ENCODE measurements at regions not wholly inside any gene's neighbourhood (a gene's known extent, or its start where the extent isn't known, plus 50 kb on each side); places are given as distances from the start of the nearest gene placed in this dataset.

DNA sequence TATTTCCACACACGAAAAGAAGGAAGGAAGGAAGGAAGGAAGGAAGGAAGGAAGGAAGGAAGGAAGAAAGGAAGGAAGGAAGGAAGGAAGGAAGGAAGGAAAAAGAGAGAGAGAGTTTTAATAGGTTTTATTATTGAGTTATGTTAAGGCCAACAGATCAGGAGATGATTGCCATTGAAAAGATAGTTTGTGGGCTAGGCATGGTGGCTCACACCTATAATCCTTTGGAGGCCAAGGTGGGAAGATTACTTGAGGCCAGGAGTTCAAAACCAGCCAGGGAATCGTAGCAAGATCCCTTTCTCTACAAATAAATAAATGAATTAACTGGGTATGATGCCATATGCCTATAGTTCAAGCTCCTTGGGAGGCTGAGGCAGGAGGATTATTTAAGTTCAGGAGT lies 877.2 kb downstream of the TLE4 start:
- H3K27me3 ChIP-seq (ENCODE audit: control insufficient read depth, insufficient read depth, low read length): no peaks in the 10 kb centered on the region
- in situ Hi-C loops (cut with HindIII; ENCODE audit: low pct_unique_long_range_greater_than_20kb, low sequenced_read_pairs): no loop called here
- no peak for ATAC-seq
- ChIA-PET POLR2A (no interaction called here), CTCF (no interaction called here)
- intact Hi-C loops (cut with micrococcal nuclease; ENCODE audit: unreplicated experiment): no loop called here
- H3K9me3 ChIP-seq (ENCODE audit: control insufficient read depth, insufficient read depth, low read depth, low read length): no peaks in the 10 kb centered on the region
- no peaks in the 10 kb centered on the region for H3K4me1 ChIP-seq (ENCODE audit: control insufficient read depth, insufficient read depth, low read length)
- no peak overlapping the region for H3K4me3 ChIP-seq (ENCODE audit: low read depth in 2 of 2, low read length in 2 of 2)
- no peak overlapping the region for H3K27ac ChIP-seq (ENCODE audit: low read length)
- TF ChIP-seq, protein P1, sequence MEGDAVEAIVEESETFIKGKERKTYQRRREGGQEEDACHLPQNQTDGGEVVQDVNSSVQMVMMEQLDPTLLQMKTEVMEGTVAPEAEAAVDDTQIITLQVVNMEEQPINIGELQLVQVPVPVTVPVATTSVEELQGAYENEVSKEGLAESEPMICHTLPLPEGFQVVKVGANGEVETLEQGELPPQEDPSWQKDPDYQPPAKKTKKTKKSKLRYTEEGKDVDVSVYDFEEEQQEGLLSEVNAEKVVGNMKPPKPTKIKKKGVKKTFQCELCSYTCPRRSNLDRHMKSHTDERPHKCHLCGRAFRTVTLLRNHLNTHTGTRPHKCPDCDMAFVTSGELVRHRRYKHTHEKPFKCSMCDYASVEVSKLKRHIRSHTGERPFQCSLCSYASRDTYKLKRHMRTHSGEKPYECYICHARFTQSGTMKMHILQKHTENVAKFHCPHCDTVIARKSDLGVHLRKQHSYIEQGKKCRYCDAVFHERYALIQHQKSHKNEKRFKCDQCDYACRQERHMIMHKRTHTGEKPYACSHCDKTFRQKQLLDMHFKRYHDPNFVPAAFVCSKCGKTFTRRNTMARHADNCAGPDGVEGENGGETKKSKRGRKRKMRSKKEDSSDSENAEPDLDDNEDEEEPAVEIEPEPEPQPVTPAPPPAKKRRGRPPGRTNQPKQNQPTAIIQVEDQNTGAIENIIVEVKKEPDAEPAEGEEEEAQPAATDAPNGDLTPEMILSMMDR (IDR thresholded peaks at IDR 0.05): no peak
- TF ChIP-seq POLR2AphosphoS5 (IDR thresholded peaks at IDR 0.05; ENCODE audit: low read depth, low read length) (no peak), SIN3A (IDR thresholded peaks at IDR 0.05; ENCODE audit: borderline replicate concordance, insufficient read depth, low read depth, low read length) (no peak), TCF7L2 (IDR thresholded peaks at IDR 0.05; ENCODE audit: low read depth, low read length) (no peak)
- TF ChIP-seq, protein P2, sequence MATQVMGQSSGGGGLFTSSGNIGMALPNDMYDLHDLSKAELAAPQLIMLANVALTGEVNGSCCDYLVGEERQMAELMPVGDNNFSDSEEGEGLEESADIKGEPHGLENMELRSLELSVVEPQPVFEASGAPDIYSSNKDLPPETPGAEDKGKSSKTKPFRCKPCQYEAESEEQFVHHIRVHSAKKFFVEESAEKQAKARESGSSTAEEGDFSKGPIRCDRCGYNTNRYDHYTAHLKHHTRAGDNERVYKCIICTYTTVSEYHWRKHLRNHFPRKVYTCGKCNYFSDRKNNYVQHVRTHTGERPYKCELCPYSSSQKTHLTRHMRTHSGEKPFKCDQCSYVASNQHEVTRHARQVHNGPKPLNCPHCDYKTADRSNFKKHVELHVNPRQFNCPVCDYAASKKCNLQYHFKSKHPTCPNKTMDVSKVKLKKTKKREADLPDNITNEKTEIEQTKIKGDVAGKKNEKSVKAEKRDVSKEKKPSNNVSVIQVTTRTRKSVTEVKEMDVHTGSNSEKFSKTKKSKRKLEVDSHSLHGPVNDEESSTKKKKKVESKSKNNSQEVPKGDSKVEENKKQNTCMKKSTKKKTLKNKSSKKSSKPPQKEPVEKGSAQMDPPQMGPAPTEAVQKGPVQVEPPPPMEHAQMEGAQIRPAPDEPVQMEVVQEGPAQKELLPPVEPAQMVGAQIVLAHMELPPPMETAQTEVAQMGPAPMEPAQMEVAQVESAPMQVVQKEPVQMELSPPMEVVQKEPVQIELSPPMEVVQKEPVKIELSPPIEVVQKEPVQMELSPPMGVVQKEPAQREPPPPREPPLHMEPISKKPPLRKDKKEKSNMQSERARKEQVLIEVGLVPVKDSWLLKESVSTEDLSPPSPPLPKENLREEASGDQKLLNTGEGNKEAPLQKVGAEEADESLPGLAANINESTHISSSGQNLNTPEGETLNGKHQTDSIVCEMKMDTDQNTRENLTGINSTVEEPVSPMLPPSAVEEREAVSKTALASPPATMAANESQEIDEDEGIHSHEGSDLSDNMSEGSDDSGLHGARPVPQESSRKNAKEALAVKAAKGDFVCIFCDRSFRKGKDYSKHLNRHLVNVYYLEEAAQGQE (IDR thresholded peaks at IDR 0.05; ENCODE audit: insufficient read depth in 1 of 2, low read depth in 2 of 2, low read length in 1 of 2): no peak
- no peaks in the 10 kb centered on the region for H3K36me3 ChIP-seq (ENCODE audit: control insufficient read depth, insufficient read depth, low read length)
- no peak for DNase-seq (ENCODE audit: low read depth, low spot score)
- BruUV-seq (replicated peaks): no TSS peak

DNA sequence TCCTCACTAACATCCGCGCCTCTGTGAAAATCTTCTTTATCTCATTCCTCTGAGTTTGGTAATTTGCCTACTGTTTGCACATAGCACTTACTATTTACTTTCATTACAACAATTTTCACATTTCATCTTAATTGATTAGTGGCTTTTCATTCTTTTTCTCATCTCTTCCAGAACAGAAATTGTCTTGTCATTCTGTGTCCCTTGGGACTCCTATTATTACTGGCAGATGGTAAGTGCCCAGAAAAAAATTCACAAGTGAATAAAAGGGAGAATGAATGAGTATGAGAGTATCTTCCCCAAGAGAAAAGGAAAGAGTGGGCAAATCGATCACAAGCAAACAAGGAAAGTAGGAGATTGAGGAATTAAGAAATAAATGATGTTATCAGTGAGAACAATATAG lies 876.1 kb downstream of the TLE4 start:
- BruUV-seq (replicated peaks): no TSS peak
- H3K9me3 ChIP-seq (ENCODE audit: control insufficient read depth, insufficient read depth, low read depth, low read length): no peaks in the 10 kb centered on the region
- no peaks in the 10 kb centered on the region for H3K27me3 ChIP-seq (ENCODE audit: control insufficient read depth, insufficient read depth, low read length)
- DNase-seq (ENCODE audit: low read depth, low spot score): no peak
- TF ChIP-seq POLR2AphosphoS5 (IDR thresholded peaks at IDR 0.05; ENCODE audit: low read depth, low read length) (no peak), SIN3A (IDR thresholded peaks at IDR 0.05; ENCODE audit: borderline replicate concordance, insufficient read depth, low read depth, low read length) (no peak), TCF7L2 (IDR thresholded peaks at IDR 0.05; ENCODE audit: low read depth, low read length) (no peak)
- TF ChIP-seq, protein P1 (IDR thresholded peaks at IDR 0.05): no peak
- TF ChIP-seq, protein P2 (IDR thresholded peaks at IDR 0.05; ENCODE audit: insufficient read depth in 1 of 2, low read depth in 2 of 2, low read length in 1 of 2): no peak
- no peaks in the 10 kb centered on the region for H3K36me3 ChIP-seq (ENCODE audit: control insufficient read depth, insufficient read depth, low read length)
- POLR2A ChIA-PET: no interaction called here
- ATAC-seq: no peak
- no peak overlapping the region for H3K4me3 ChIP-seq (ENCODE audit: low read depth in 2 of 2, low read length in 2 of 2)
- in situ Hi-C loops (cut with HindIII; ENCODE audit: low pct_unique_long_range_greater_than_20kb, low sequenced_read_pairs): no loop called here
- CTCF ChIA-PET: no interaction called here
- H3K27ac ChIP-seq (ENCODE audit: low read length): no peak overlapping the region
- intact Hi-C loops (cut with micrococcal nuclease; ENCODE audit: unreplicated experiment): no loop called here
- no peaks in the 10 kb centered on the region for H3K4me1 ChIP-seq (ENCODE audit: control insufficient read depth, insufficient read depth, low read length)

Data from Panc1 (cell line).